Keratinocyte (primary cell): ENCODE measurements at regions not wholly inside any gene's neighbourhood (a gene's known extent, or its start where the extent isn't known, plus 50 kb on each side); places are given as distances from the start of the nearest gene placed in this dataset.

Experiments used
- DNase-seq: peaks from one replicate; pipeline ENCODE4 v3.0.0-alpha.2; 2011; ENCODE audit warnings: low read depth, missing footprints, low spot score
- FAIRE-seq: peaks from 2 replicates; lab custom pipeline; 2011; peaks lifted over from hg19 to GRCh38; lab: Jason Lieb, UNC
- H2AFZ ChIP-seq: 2 replicates; pipeline ENCODE4 v1.6.0; 2012; ENCODE audit warnings: low read length, control low read depth, inconsistent platforms; ENCODE audit not compliant: control insufficient read depth
- H3K27ac ChIP-seq: 2 replicates; pipeline ENCODE4 v1.5.1; 2011; ENCODE audit warnings: low read length; ENCODE audit not compliant: control insufficient read depth, insufficient read depth
- H3K27me3 ChIP-seq: 3 replicates; pipeline ENCODE4 v1.6.0; 2011; ENCODE audit warnings: low read length; ENCODE audit not compliant: control insufficient read depth, insufficient read depth; ENCODE audit errors: extremely low read depth
- H3K36me3 ChIP-seq, 2 experiments: 2 replicates in 1 of 2; 3 replicates in 1 of 2; pipeline ENCODE4 v1.5.1; 2011; ENCODE audit warnings: low read length in 2 of 2, mild to moderate bottlenecking in 1 of 2; ENCODE audit not compliant: control insufficient read depth in 2 of 2, insufficient read depth in 2 of 2; ENCODE audit errors: extremely low read depth in 1 of 2
- H3K4me1 ChIP-seq: 3 replicates; pipeline ENCODE4 v1.5.1; 2011; ENCODE audit warnings: low read length; ENCODE audit not compliant: control insufficient read depth, insufficient read depth; ENCODE audit errors: extremely low read depth
- H3K4me2 ChIP-seq: 3 replicates; pipeline ENCODE4 v1.6.0; 2011; ENCODE audit warnings: low read depth, low read length; ENCODE audit not compliant: control insufficient read depth, insufficient read depth; ENCODE audit errors: extremely low read depth
- H3K4me3 ChIP-seq, 3 experiments: fragments of 200-600 bp in 1 of 3; sonication (generic) in 1 of 3; 2 replicates in 2 of 3; 3 replicates in 1 of 3; pipeline ENCODE4 v1.5.1; 2011 to 2016; ENCODE audit warnings: low read length in 3 of 3, mild to moderate bottlenecking in 3 of 3, control low read depth in 2 of 3, inconsistent platforms in 1 of 3, low read depth in 1 of 3, mixed read lengths in 1 of 3, mixed run types in 1 of 3, moderate library complexity in 1 of 3; ENCODE audit not compliant: control insufficient read depth in 2 of 3, insufficient read depth in 2 of 3; ENCODE audit errors: extremely low read depth in 1 of 3
- H3K79me2 ChIP-seq: 2 replicates; pipeline ENCODE4 v1.6.0; 2012; ENCODE audit warnings: low read length; ENCODE audit not compliant: control insufficient read depth, insufficient read depth
- H3K9ac ChIP-seq: 3 replicates; pipeline ENCODE4 v1.6.0; 2011; ENCODE audit warnings: low read length; ENCODE audit not compliant: control insufficient read depth, insufficient read depth; ENCODE audit errors: extremely low read depth
- H3K9me1 ChIP-seq: 3 replicates; pipeline ENCODE4 v1.6.0; 2011; ENCODE audit warnings: low read length; ENCODE audit not compliant: control insufficient read depth, insufficient read depth; ENCODE audit errors: extremely low read depth
- H3K9me3 ChIP-seq: 2 replicates; pipeline ENCODE4 v1.5.1; 2012; ENCODE audit warnings: low read depth, low read length; ENCODE audit not compliant: control insufficient read depth
- H4K20me1 ChIP-seq: 3 replicates; pipeline ENCODE4 v1.6.0; 2011; ENCODE audit warnings: low read length; ENCODE audit not compliant: control insufficient read depth, insufficient read depth; ENCODE audit errors: extremely low read depth
- CTCF ChIP-seq, 3 experiments: IDR thresholded peaks in 1 of 3; conservative IDR thresholded peaks in 1 of 3; optimal IDR thresholded peaks in 1 of 3; 2 replicates in 2 of 3; 3 replicates in 1 of 3; pipeline versions ENCODE3 to v1.5.1; 2011; ENCODE audit warnings: low read length in 3 of 3, mild to moderate bottlenecking in 3 of 3, moderate library complexity in 2 of 3, control low read depth in 1 of 3, inconsistent platforms in 1 of 3; ENCODE audit not compliant: insufficient read depth in 2 of 3; ENCODE audit errors: extremely low read depth in 1 of 3
- EZH2 ChIP-seq: IDR thresholded peaks from one replicate; pipeline ENCODE4 v1.6.1; 2012; ENCODE audit warnings: inconsistent platforms, mild to moderate bottlenecking, low read length, moderate library complexity
- dilution Hi-C: fragments of 300-500 bp; cut with MboI; formaldehyde crosslinking; loops from one replicate; pipeline ENCODE4 v1.7.0; 2020; ENCODE audit warnings: low sequenced_read_pairs; ENCODE audit not compliant: extremely low pct_ligation_motif_present

- no peak for DNase-seq
- Histone ChIP-seq H3K4me3 (no peak overlapping the region), H3K79me2 (no peaks in the 10 kb centered on the region), H3K4me1 (no peaks in the 10 kb centered on the region), H3K9me3 (peaks cover 10% of the 10 kb centered on the region), H3K27ac (no peak overlapping the region), H3K36me3 (no peaks in the 10 kb centered on the region), H3K4me2 (no peak overlapping the region), H3K9ac (no peak overlapping the region), H2AFZ (no peak overlapping the region), H3K9me1 (no peaks in the 10 kb centered on the region), H3K27me3 (no peaks in the 10 kb centered on the region), H4K20me1 (no peaks in the 10 kb centered on the region)
- TF ChIP-seq CTCF (optimal IDR thresholded peaks at IDR 0.05 in 1 of 3, IDR thresholded peaks at IDR 0.05 in 1 of 3, conservative IDR thresholded peaks at IDR 0.05 in 1 of 3; ENCODE audit: extremely low read depth in 1 of 3, insufficient read depth in 2 of 3, low read length in 3 of 3) (no peak), EZH2 (no peak)
- dilution Hi-C loops, result no loop called here
- no peak for FAIRE-seq
Measured at GRCh38 chr5:130436430-130436829, 532.2 kb downstream of the CHSY3 start.

- H3K9me3 ChIP-seq, result no peaks in the 10 kb centered on the region
- H3K4me2 ChIP-seq, result no peak overlapping the region
- no peaks in the 10 kb centered on the region for H3K27me3 ChIP-seq
- no peaks in the 10 kb centered on the region for H3K79me2 ChIP-seq
- TF ChIP-seq CTCF (optimal IDR thresholded peaks at IDR 0.05 in 1 of 3, IDR thresholded peaks at IDR 0.05 in 1 of 3, conservative IDR thresholded peaks at IDR 0.05 in 1 of 3; ENCODE audit: extremely low read depth in 1 of 3, insufficient read depth in 2 of 3, low read length in 3 of 3), result no peak
- H2AFZ ChIP-seq, result no peak overlapping the region
- H3K36me3 ChIP-seq, result no peaks in the 10 kb centered on the region
- no peak for DNase-seq
- H3K9ac ChIP-seq, result no peak overlapping the region
- no peak overlapping the region for H3K4me3 ChIP-seq
- H4K20me1 ChIP-seq, result no peaks in the 10 kb centered on the region
- H3K4me1 ChIP-seq, result no peaks in the 10 kb centered on the region
- no peaks in the 10 kb centered on the region for H3K9me1 ChIP-seq
- H3K27ac ChIP-seq, result no peak overlapping the region
- FAIRE-seq, result peak; percentile 52
- dilution Hi-C loops, result no loop called here
Measured at GRCh38 chr5:130427222-130427955, 523.1 kb downstream of the CHSY3 start.
